ENCODE measurements at regions not wholly inside any gene's neighbourhood (a gene's known extent, or its start where the extent isn't known, plus 50 kb on each side); places are given as distances from the start of the nearest gene placed in this dataset.

- ChIA-PET POLR2A (no interaction called here), CTCF (interaction anchor here (0.5 kb wide), 1 partner anchor 8 kb away, joined by 4 read pairs; no protein-coding TSS in a partner anchor)
- Mint-ChIP-seq H3K27me3 (ENCODE audit: insufficient read depth, unreplicated experiment) (no peaks in the 10 kb centered on the region), H3K4me1 (ENCODE audit: low read depth, unreplicated experiment) (no peaks in the 10 kb centered on the region), H3K36me3 (ENCODE audit: insufficient read depth, unreplicated experiment) (peaks cover 32% of the 10 kb centered on the region), H3K4me3 (ENCODE audit: unreplicated experiment) (no peak overlapping the region), H3K27ac (ENCODE audit: unreplicated experiment) (no peak overlapping the region), H3K9me3 (ENCODE audit: unreplicated experiment) (no peaks in the 10 kb centered on the region)
- intact Hi-C loops (cut with micrococcal nuclease; ENCODE audit: unreplicated experiment) = no loop called here
- no peak for DNase-seq
- no peaks in the 10 kb centered on the region for H3K4me1 ChIP-seq
- BruUV-seq (replicated peaks) = no TSS peak
- no peaks in the 10 kb centered on the region for H3K27me3 ChIP-seq (replicated peaks; ENCODE audit: control insufficient read depth, insufficient read depth, low read length)
- no peak overlapping the region for H3K4me3 ChIP-seq (ENCODE audit: low read depth, low read length)
- no peaks in the 10 kb centered on the region for H3K36me3 ChIP-seq (ENCODE audit: control insufficient read depth, insufficient read depth, low read length)
- H3K9me3 ChIP-seq = no peaks in the 10 kb centered on the region
- TF ChIP-seq CTCF (IDR thresholded peaks at IDR 0.05; ENCODE audit: insufficient read depth in 1 of 2, low read depth in 1 of 2, low read length in 1 of 2, severe bottlenecking in 1 of 2, unreplicated experiment in 1 of 2) = no peak
These were observed 322.0 kb downstream of the CTTN start for GRCh38 chr11:70720281-70720680.

- no peaks in the 10 kb centered on the region for H3K4me1 Mint-ChIP-seq (ENCODE audit: low read depth, unreplicated experiment)
- H3K27me3 ChIP-seq (replicated peaks; ENCODE audit: control insufficient read depth, insufficient read depth, low read length) = no peaks in the 10 kb centered on the region
- no peaks in the 10 kb centered on the region for H3K27me3 Mint-ChIP-seq (ENCODE audit: insufficient read depth, unreplicated experiment)
- H3K4me1 ChIP-seq = no peaks in the 10 kb centered on the region
- peaks cover 28% of the 10 kb centered on the region for H3K36me3 Mint-ChIP-seq (ENCODE audit: insufficient read depth, unreplicated experiment)
- no peak overlapping the region for H3K4me3 Mint-ChIP-seq (ENCODE audit: unreplicated experiment)
- POLR2A ChIA-PET = no interaction called here
- CTCF ChIA-PET = no interaction called here
- DNase-seq = no peak
- no peak for TF ChIP-seq CTCF (IDR thresholded peaks at IDR 0.05; ENCODE audit: insufficient read depth in 1 of 2, low read depth in 1 of 2, low read length in 1 of 2, severe bottlenecking in 1 of 2, unreplicated experiment in 1 of 2)
- no peak overlapping the region for H3K4me3 ChIP-seq (ENCODE audit: low read depth, low read length)
- peak overlapping the region; percentile 49 for H3K27ac Mint-ChIP-seq (ENCODE audit: unreplicated experiment)
- BruUV-seq (replicated peaks) = no TSS peak
- intact Hi-C loops (cut with micrococcal nuclease; ENCODE audit: unreplicated experiment) = no loop called here
- H3K9me3 ChIP-seq = no peaks in the 10 kb centered on the region
- H3K9me3 Mint-ChIP-seq (ENCODE audit: unreplicated experiment) = no peaks in the 10 kb centered on the region
- no peaks in the 10 kb centered on the region for H3K36me3 ChIP-seq (ENCODE audit: control insufficient read depth, insufficient read depth, low read length)
These were observed 322.7 kb downstream of the CTTN start for GRCh38 chr11:70721006-70721405.

GRCh38 chr11:70725278-70725677 lies 326.9 kb downstream of the CTTN start:
- H3K4me3 Mint-ChIP-seq (ENCODE audit: unreplicated experiment) = no peak overlapping the region
- intact Hi-C loops (cut with micrococcal nuclease; ENCODE audit: unreplicated experiment) = no loop called here
- Histone ChIP-seq H3K27me3 (replicated peaks; ENCODE audit: control insufficient read depth, insufficient read depth, low read length) (no peaks in the 10 kb centered on the region), H3K36me3 (ENCODE audit: control insufficient read depth, insufficient read depth, low read length) (no peaks in the 10 kb centered on the region), H3K9me3 (0 out of 2 replicates have a peak, but pooled peaks cover 3% of the 10 kb centered on the region), H3K4me1 (no peaks in the 10 kb centered on the region), H3K4me3 (ENCODE audit: low read depth, low read length) (no peak overlapping the region)
- H3K27me3 Mint-ChIP-seq (ENCODE audit: insufficient read depth, unreplicated experiment) = no peaks in the 10 kb centered on the region
- no peaks in the 10 kb centered on the region for H3K9me3 Mint-ChIP-seq (ENCODE audit: unreplicated experiment)
- no TSS peak for BruUV-seq (replicated peaks)
- ChIA-PET CTCF (no interaction called here), POLR2A (no interaction called here)
- H3K27ac Mint-ChIP-seq (ENCODE audit: unreplicated experiment) = no peak overlapping the region
- no peak for DNase-seq
- H3K36me3 Mint-ChIP-seq (ENCODE audit: insufficient read depth, unreplicated experiment) = peaks cover 56% of the 10 kb centered on the region
- no peak for TF ChIP-seq CTCF (IDR thresholded peaks at IDR 0.05; ENCODE audit: insufficient read depth in 1 of 2, low read depth in 1 of 2, low read length in 1 of 2, severe bottlenecking in 1 of 2, unreplicated experiment in 1 of 2)
- H3K4me1 Mint-ChIP-seq (ENCODE audit: low read depth, unreplicated experiment) = no peaks in the 10 kb centered on the region

Data from Caco-2 (cell line).